VCaP (cell line): ENCODE measurements at regions not wholly inside any gene's neighbourhood (a gene's known extent, or its start where the extent isn't known, plus 50 kb on each side); places are given as distances from the start of the nearest gene placed in this dataset.
"Not testable (repeated sequence)": the region's sequence is repeated elsewhere in the genome, so short reads cannot be mapped to it uniquely, and the experiment has no call there.

ENCODE experiments used
- H3K27ac ChIP-seq: fragments of 450-650 bp; 2 replicates; pipeline ENCODE4 v1.5.1; 2017
- CTCF ChIP-seq: fragments of 450-650 bp; conservative IDR thresholded peaks from 2 replicates; pipeline ENCODE4 v1.5.1; 2017; ENCODE audit warnings: mild to moderate bottlenecking, moderate library complexity

- no peak for TF ChIP-seq CTCF
- no peak overlapping the region for H3K27ac ChIP-seq
Measured at GRCh38 chr5:179470201-179470600, 80.2 kb upstream of the RUFY1 start.

GRCh38 chr5:179468696-179469095 is 81.7 kb upstream of the RUFY1 start:
- no peak overlapping the region for H3K27ac ChIP-seq
- no peak for TF ChIP-seq CTCF

- TF ChIP-seq CTCF = no peak
- H3K27ac ChIP-seq = no peak overlapping the region
Measured at GRCh38 chr5:179467441-179467840, 82.9 kb upstream of the RUFY1 start.

- H3K27ac ChIP-seq = no peak overlapping the region
- TF ChIP-seq CTCF = no peak
Measured at GRCh38 chr5:179464631-179465030, 85.7 kb upstream of the RUFY1 start.

- TF ChIP-seq CTCF = no peak
Measured at GRCh38 chr5:179462040-179462439, 88.3 kb upstream of the RUFY1 start.

GRCh38 chr5:179461576-179461975 is 88.8 kb upstream of the RUFY1 start:
- TF ChIP-seq CTCF = no peak
- no peak overlapping the region for H3K27ac ChIP-seq

More at GRCh38 chr5:179462040-179462439, 88.3 kb upstream of the RUFY1 start:
- no peak overlapping the region for H3K27ac ChIP-seq

- no peak for TF ChIP-seq CTCF
- no peak overlapping the region for H3K27ac ChIP-seq
Measured at GRCh38 chr5:179459771-179460170, 90.6 kb upstream of the RUFY1 start.

- no peak overlapping the region for H3K27ac ChIP-seq
- no peak for TF ChIP-seq CTCF
Measured at GRCh38 chr5:179457612-179458011, 92.7 kb upstream of the RUFY1 start.

GRCh38 chr5:179456075-179456474 is 94.3 kb upstream of the RUFY1 start:
- H3K27ac ChIP-seq = not testable (repeated sequence)
